ENCODE measurements at regions not wholly inside any gene's neighbourhood (a gene's known extent, or its start where the extent isn't known, plus 50 kb on each side); places are given as distances from the start of the nearest gene placed in this dataset.
"Not testable (repeated sequence)": the region's sequence is repeated elsewhere in the genome, so short reads cannot be mapped to it uniquely, and the experiment has no call there.

GRCh38 chr12:8282181-8282580, 54.8 kb upstream of the FAM90A1 start:
- DNase-seq, result not testable (repeated sequence)

DNA sequence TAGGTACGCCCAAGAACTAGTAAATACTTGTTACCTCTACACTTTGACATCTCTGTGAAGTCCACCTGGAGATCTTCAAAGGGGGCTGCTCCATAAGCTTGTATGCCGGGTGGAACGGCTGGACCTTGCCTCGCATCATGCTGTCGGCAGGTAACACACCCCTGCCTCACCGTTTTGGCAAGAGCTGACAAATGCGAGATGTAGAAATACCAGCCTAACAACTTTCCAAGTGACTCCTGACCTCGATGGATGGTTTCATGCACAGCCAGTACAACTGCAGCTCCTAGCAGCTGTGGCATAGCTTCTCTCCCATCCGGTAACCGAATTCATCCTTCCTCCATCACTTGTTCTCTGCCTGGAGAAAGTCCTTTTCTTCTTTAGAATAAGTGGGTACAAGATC, 58.3 kb upstream of the FAM90A1 start:
- DNase-seq, result not testable (repeated sequence)

GRCh38 chr12:8291764-8292163, 64.3 kb upstream of the FAM90A1 start:
- DNase-seq, result not testable (repeated sequence)

DNA sequence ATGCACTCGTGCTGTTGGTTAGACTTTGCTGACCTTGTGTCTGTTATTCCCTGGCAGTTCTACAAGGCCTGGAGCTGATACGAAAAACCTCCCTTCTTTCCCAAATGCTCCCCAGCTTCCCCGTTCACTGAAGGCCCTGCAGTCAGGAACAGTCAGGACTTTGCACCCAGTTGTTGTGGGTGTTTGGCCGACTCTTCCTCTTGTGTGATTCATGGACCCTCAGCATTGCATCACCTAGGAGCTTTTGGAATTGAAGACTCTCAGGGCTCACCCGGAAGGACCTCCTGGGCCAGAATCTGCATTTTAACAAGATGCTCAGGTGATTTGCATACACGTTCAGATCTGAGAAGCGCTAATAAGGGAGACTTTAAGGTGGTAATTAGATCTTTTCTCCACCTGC, 67.2 kb upstream of the FAM90A1 start:
- DNase-seq, result not testable (repeated sequence)

GRCh38 chr12:8308611-8309010, 81.2 kb upstream of the FAM90A1 start:
- not testable (repeated sequence) for DNase-seq

DNA sequence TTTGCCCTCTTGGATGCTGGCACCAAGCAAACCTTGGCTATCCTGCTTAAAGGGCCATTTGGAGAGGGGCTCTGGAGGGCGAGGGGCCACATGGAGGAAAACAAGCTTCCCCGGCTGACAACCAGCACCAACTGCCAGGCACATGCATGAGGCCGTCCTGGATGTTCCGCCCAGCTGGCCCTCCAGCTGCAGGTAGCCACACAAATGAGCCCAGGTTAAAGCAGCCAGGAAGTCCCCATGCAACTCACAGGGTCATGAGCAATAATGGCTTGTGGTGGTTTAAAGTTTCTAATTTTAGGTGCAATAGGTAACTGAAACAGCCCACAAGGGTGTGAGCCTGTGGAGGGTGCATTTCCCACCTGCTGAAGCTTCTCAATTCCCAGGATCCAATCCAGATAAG, 88.6 kb upstream of the FAM90A1 start:
- DNase-seq, result not testable (repeated sequence)

GRCh38 chr12:8317675-8318074, 90.3 kb upstream of the FAM90A1 start:
- not testable (repeated sequence) for DNase-seq

- DNase-seq, result peak; percentile 37
Observed at GRCh38 chr12:8320251-8320730, 92.9 kb upstream of the FAM90A1 start.

- DNase-seq, result not testable (repeated sequence)
Observed at GRCh38 chr12:8320791-8321370, 93.5 kb upstream of the FAM90A1 start.

DNA sequence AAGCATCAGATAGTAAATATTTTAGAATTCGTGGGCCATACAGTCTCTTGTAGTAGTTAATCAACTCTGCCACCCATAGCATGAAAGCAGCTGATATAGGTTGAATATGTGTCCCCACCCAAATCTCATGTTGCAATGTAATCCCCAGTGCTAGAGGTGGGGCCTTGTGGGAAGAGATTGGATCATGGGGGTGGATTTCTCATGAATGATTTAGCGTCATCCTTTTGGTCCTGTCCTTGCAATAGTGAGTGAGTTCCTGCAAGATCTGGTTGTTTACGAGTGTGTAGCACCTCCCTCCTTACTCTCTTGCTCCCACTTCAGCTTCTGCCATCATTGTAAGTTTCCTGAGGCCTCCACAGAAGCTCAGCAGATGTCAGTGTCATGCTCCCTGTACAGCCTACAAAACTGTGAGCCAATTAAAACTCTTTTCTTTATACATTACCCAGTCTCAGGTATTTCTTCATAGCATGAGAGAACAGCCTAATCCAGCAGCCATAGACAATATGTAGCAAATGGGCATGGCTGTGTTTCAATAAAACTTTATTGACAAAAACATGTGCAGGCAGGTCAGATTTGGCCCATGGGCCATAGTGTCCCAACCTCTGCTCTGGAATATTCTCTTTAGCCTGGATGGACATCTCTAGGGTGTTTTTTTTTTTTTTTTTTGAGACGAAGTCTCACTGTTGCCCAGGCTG, 97.9 kb upstream of the FAM90A1 start:
- not testable (repeated sequence) for DNase-seq

- DNase-seq, result not testable (repeated sequence)
Observed at GRCh38 chr12:8328835-8329234, 101.4 kb upstream of the FAM90A1 start.

- not testable (repeated sequence) for DNase-seq
Observed at GRCh38 chr12:8332373-8332772, 105.0 kb upstream of the FAM90A1 start.

GRCh38 chr12:8351073-8351472, 104.7 kb upstream of the CLEC6A start:
- DNase-seq, result not testable (repeated sequence)

DNA sequence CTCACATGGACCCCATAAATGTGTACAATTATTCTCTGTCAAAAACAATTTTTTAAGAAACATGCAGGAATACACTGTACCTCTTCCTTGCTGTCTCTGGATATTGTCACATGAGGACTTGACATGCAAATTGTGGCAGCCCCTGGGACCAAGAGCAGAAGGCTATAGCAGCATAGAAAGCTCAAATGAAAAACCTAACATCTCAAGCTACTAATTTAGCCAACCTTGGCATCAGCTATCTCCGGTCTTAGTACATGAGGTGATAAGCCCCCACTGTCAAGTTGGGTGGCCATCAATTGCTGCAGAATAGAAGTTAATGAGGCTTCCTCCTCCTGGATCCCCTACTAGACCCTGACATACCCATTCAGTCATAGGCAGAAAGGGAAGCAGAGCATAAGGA, 101.0 kb upstream of the CLEC6A start:
- not testable (repeated sequence) for DNase-seq

DNA sequence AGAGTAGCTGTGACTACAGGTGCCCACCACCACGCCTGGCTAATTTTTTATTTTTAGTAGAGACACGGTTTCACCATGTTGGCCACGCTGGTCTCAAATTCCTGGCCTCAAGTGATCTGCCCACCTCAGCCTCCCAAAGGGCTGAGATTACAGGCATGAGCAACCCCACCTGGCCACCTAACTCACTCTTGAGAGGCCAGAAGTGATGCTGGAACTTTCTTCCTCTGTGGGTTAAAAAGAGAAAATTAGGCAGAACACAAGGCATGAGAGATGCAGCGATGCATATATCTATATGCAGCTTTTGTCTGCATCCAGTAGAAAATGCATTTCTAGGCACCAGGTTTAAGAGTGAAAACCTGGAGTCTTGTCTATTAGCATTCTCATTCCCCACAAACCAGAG, 100.2 kb upstream of the CLEC6A start:
- not testable (repeated sequence) for DNase-seq

DNA sequence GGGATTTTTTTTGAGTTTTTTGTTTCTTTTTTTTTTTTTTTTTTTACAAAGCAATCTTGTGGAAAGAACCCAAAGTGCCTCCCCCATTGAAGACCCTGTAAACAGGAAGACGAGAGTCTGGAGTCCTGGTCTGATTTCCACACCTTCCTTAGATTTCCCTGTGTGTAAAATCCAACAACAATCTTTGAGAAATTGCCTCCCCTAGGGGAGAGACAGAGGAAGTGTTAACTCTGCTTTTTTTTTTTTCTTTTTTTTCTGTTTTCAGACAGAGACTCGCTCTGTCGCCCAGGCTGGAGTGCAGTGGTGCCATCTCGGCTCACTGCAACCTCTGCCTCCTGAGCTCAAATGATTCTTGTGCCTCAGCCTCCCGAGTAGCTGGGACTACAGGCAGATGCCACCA, 82.0 kb upstream of the CLEC6A start:
- not testable (repeated sequence) for DNase-seq

DNA sequence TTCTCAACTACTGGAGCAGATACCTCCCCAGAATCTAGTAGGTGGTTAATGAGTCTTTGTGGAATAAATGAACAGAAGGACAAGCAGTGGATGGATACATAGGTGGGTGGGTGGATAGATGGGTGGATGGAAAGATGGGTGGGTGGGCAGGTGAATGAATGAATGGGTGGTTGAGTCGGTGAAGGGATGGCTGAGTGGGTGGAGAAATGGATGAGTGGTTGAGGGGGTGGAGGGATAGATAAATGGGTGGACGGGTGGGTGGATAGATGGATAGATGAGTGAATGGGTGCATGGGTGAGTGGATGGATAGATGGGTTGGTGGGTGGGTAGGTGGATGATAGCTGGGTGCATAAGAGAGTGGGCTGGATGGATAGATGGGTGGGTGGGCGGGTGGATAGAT, 80.6 kb upstream of the CLEC6A start:
- not testable (repeated sequence) for DNase-seq

DNA sequence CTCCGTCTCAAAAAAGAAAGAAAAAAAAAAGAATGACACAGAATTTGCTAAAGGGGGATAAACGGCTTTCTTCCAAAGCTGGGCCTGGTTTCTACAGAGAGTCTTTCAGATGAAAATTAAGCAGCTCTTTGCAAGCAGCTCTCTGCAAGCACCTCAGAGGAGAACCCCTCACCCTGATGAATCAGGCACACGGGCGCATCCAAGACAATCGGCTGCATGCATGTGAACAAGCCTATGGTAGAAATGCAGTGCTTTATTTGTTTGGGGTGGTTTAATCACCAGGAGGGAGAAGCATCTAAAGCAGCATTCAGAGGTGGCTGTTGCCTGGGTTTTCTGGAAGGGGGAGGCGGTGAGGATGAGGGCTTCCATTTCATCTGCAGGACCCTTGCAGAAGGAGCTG, 78.0 kb upstream of the CLEC6A start:
- DNase-seq, result not testable (repeated sequence)

GRCh38 chr12:8382556-8382955, 73.2 kb upstream of the CLEC6A start:
- DNase-seq, result not testable (repeated sequence)

DNA sequence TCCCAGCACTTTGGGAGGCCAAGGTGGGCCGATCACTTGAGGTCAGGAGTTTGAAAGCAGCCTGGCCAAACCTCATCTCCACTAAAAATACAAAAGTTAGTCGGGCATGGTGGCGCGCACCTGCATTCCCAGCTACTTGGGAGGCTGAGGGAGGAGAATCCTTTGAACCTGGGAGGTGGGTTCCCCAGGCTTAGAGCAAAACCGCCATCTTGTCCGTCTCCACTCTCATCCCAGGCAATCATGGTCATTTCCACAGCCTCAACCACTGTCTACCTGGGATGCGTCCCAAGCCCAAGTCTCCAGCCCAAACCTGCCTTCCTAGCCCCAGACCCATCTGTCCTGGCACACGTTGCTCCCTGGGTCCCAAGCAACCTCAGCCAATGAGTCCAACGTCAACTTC, 71.1 kb upstream of the CLEC6A start:
- not testable (repeated sequence) for DNase-seq

GRCh38 chr12:8385431-8385830, 70.3 kb upstream of the CLEC6A start:
- DNase-seq, result not testable (repeated sequence)

DNA sequence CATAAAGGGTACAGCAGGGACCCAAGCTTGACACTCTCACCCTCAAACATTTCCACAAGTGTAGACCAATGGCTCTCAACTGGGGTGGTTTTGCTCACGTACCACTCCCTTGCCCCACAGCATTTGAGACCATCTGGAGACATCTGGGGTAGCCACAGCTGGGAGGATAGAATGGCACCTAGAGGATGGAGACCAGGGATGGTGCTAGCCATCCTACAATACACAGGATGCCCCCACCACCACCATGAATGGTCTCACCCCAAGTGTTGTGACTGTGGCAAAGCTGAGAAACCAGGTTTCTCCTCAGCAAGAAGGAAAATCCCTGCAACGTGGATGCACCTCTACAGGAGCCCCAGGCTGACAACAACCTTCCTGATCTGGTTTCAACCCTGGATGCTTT, 69.1 kb upstream of the CLEC6A start:
- DNase-seq, result not testable (repeated sequence)

- not testable (repeated sequence) for DNase-seq
Observed at GRCh38 chr12:8389296-8389695, 66.5 kb upstream of the CLEC6A start.

DNA sequence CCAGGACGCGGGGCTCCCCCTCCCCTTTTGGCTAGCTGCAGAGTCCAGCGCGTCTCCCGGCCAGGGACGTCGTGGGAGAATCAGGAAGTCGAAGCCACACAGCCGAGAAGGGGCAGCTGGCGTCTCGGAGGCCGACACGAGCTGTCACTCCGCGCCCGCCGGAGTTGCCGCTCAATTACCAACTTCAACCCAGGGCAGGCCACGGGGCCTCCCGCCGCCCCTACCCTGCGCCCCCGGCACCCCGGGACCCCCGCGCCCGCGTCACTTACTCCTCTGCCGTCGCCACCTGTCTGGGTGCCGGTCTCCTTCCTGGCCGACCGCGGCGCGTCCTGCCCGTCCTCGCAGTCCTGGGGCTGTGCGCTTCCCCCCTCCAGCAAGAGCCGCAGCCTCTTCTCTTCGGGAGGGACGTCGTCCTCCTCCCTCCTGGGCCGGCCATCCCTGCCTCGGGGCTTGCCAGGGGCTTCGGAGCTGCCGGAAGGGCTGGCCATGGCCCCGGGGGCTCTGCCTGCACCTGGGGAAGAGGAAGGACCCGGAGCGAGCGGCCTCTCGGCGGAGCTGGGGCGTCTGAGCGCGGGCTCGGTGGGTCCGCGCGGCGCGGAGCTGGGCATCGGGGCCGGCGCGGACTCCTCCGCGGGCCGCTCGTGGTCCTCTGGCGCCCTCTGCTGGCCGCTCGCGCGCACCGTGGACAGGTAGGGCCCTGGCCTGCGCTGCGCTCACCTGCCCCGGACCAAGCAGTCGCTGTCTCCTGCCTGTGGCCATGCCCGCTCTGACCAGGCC, 65.6 kb upstream of the CLEC6A start:
- DNase-seq, result peak; percentile 84
